ENCODE measurements at regions not wholly inside any gene's neighbourhood (a gene's known extent, or its start where the extent isn't known, plus 50 kb on each side); places are given as distances from the start of the nearest gene placed in this dataset.
A peak's percentile ranks its signal among the peaks of the same experiment; 100 is the strongest.

DNA sequence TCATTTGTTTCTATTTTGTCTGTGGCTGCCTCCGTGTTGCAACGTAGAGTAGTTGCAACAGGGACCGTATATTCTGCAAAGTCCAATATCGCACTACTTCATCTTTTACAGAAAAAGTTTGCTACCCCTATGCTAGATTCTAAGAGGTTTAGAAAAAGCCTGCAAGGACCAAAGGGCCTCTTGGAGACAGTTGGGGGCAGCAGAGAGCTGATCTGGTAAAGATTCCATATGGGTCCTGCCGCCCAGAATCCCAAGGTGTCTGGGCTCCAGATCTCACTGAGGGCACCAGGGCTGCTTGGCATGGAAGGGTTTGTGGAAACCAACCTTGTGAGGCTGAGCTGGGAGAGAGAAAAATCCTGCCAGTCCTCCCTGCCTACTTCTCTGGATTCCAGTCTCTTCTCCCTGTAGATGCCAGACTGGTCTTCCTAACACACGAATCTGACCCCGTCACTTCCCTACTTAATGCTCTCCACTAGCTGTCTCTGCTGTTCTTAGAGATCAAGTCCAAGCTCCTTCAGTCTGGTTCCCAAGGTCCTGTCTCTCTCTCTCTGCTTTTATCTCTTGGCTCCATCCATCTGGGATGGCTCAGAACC, 74.6 kb downstream of the GLRX5 start:
- no peak for DNase-seq
- intact Hi-C loops (cut with DNase I), result no loop called here
- Histone ChIP-seq H3K36me3 (no peaks in the 10 kb centered on the region), H3K27me3 (peaks cover 0 to 7% (median 0%) of the 10 kb centered on the region in 3 donors), H3K27ac (no peak overlapping the region), H3K4me3 (no peak overlapping the region), H3K4me1 (no peaks in the 10 kb centered on the region), H3K9me3 (no peaks in the 10 kb centered on the region)
- 45 to 52% methylated on average over 7 of the region's 7 CpGs for WGBS, 2 donors
- TF ChIP-seq, protein P1, sequence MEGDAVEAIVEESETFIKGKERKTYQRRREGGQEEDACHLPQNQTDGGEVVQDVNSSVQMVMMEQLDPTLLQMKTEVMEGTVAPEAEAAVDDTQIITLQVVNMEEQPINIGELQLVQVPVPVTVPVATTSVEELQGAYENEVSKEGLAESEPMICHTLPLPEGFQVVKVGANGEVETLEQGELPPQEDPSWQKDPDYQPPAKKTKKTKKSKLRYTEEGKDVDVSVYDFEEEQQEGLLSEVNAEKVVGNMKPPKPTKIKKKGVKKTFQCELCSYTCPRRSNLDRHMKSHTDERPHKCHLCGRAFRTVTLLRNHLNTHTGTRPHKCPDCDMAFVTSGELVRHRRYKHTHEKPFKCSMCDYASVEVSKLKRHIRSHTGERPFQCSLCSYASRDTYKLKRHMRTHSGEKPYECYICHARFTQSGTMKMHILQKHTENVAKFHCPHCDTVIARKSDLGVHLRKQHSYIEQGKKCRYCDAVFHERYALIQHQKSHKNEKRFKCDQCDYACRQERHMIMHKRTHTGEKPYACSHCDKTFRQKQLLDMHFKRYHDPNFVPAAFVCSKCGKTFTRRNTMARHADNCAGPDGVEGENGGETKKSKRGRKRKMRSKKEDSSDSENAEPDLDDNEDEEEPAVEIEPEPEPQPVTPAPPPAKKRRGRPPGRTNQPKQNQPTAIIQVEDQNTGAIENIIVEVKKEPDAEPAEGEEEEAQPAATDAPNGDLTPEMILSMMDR (IDR thresholded peaks at IDR 0.05), result peak in 1 of 4 experiments; percentile 10
- TF ChIP-seq POLR2AphosphoS5 (IDR thresholded peaks at IDR 0.05), result no peak
- TF ChIP-seq EP300 (IDR thresholded peaks at IDR 0.05), result no peak
- no peak for TF ChIP-seq POLR2A (IDR thresholded peaks at IDR 0.05)

DNA sequence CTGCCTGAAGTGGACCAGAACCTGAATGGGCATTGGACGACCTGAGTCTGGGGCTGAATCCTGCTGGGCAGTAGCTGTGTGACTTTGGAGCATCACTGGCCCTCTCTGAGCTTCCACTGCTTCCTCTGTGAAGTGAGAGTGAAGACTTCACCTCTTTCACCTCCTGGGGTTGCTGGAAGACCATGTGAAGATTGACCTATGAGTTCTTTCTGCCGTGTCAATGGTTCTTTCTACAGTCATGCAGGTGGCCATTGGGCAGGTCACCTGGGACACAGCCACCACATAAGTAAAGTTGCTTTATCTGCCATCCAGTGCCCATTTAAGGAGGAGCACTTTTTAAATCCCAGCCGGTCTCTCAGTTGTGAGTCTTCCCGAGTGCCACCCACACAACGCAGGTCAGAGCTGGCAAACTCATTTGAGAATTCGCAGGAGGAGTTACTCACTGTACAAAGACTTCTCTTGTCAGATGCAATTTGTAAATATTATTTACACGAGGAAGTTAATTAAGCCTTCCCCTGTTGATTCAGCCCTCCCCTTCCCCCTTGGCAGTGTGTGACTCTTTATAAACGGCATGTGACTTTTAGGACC, 74.8 kb upstream of the TCL1B start:
- Histone ChIP-seq H3K36me3 (no peaks in the 10 kb centered on the region), H3K4me1 (no peaks in the 10 kb centered on the region), H3K4me3 (no peak overlapping the region), H3K9me3 (no peaks in the 10 kb centered on the region), H3K27ac (no peak overlapping the region), H3K27me3 (peaks cover 0 to 7% (median 0%) of the 10 kb centered on the region in 3 donors)
- no peak for DNase-seq
- intact Hi-C loops (cut with DNase I), result no loop called here
- WGBS, 2 donors, result 40 to 64% methylated on average over 8 of the region's 8 CpGs
- TF ChIP-seq POLR2AphosphoS5 (IDR thresholded peaks at IDR 0.05) (no peak), POLR2A (IDR thresholded peaks at IDR 0.05) (no peak)
- TF ChIP-seq, protein P1 (IDR thresholded peaks at IDR 0.05), result no peak

DNA sequence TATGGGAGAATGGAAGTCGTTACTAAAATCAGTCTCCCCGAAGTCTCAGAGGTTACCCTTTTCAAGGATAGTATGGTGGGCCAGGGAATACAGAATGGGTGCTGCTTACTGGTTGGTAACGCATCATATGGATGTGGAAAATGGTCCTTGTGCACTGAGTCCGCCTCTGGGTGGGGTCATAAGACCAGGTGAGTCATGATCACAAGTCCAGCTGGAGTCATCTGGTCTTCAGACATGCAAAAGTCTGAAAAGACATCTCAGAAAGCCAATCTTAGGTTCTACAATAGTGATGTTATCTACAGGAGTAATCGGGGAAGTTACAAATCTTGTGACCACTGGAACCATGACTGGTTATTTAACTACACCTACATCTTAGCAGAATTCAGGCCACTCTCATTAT, 71.9 kb upstream of the TCL1B start:
- no peaks in the 10 kb centered on the region for H3K9me3 ChIP-seq
- intact Hi-C loops (cut with DNase I), result no loop called here
- no peak overlapping the region for H3K27ac ChIP-seq
- no peak for DNase-seq
- TF ChIP-seq POLR2A (IDR thresholded peaks at IDR 0.05) (no peak), EP300 (IDR thresholded peaks at IDR 0.05) (no peak), POLR2AphosphoS5 (IDR thresholded peaks at IDR 0.05) (no peak)
- TF ChIP-seq, protein P1 (IDR thresholded peaks at IDR 0.05), result no peak
- H3K27me3 ChIP-seq, result peaks cover 0 to 3% (median 0%) of the 10 kb centered on the region in 3 donors
- no peaks in the 10 kb centered on the region for H3K36me3 ChIP-seq
- 69 to 80% methylated on average over 5 of the region's 5 CpGs for WGBS, 2 donors
- no peak overlapping the region for H3K4me3 ChIP-seq
- no peaks in the 10 kb centered on the region for H3K4me1 ChIP-seq

DNA sequence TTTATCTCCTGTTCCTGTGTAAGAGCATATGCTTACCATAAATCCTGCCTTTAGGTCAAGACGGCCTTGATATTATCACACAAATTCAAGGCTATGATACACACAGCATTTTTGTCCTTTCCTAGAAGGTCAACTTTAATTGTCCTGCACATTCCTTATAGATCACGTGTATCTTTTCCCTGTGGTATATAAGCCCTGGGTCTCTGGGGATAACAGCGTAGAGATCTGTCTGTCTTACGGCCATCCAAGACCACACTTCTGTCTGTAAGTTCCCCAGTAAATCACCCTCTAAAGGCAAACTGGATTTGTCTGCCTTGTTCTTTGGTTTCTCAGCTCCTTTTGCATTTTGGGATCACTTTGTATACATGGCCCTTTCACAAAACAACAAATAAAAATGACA, 69.5 kb upstream of the TCL1B start:
- no peak overlapping the region for H3K27ac ChIP-seq
- WGBS, 2 donors, result 42 to 67% methylated on average over 4 of the region's 4 CpGs
- no peaks in the 10 kb centered on the region for H3K36me3 ChIP-seq
- no peaks in the 10 kb centered on the region for H3K4me1 ChIP-seq
- no peaks in the 10 kb centered on the region for H3K9me3 ChIP-seq
- TF ChIP-seq POLR2A (IDR thresholded peaks at IDR 0.05), result no peak
- TF ChIP-seq, protein P1 (IDR thresholded peaks at IDR 0.05), result no peak
- no peak for TF ChIP-seq EP300 (IDR thresholded peaks at IDR 0.05)
- TF ChIP-seq POLR2AphosphoS5 (IDR thresholded peaks at IDR 0.05), result no peak
- no peaks in the 10 kb centered on the region for H3K27me3 ChIP-seq
- no peak overlapping the region for H3K4me3 ChIP-seq
- intact Hi-C loops (cut with DNase I), result no loop called here
- DNase-seq, result no peak

Data from sigmoid colon (tissue), 6 donors.